ENCODE measurements at regions not wholly inside any gene's neighbourhood (a gene's known extent, or its start where the extent isn't known, plus 50 kb on each side); places are given as distances from the start of the nearest gene placed in this dataset.
"Not testable (repeated sequence)": the region's sequence is repeated elsewhere in the genome, so short reads cannot be mapped to it uniquely, and the experiment has no call there.

GRCh38 chr1:145475962-145476361 is 50.6 kb upstream of the NBPF20 start:
- not testable (repeated sequence) for TF ChIP-seq CTCF (IDR thresholded peaks at IDR 0.05; ENCODE audit: insufficient read depth, low read depth, low read length); EZH2 (IDR thresholded peaks at IDR 0.05; ENCODE audit: insufficient read depth, low read length)
